Psoas muscle (tissue), 7 donors: ENCODE measurements at regions not wholly inside any gene's neighbourhood (a gene's known extent, or its start where the extent isn't known, plus 50 kb on each side); places are given as distances from the start of the nearest gene placed in this dataset.
"Not testable (repeated sequence)": the region's sequence is repeated elsewhere in the genome, so short reads cannot be mapped to it uniquely, and the experiment has no call there.

Source experiments
- ATAC-seq, 4 donors: fragments of 200-7000 bp; cut with Tn5 transposase; one replicate each; pipeline ENCODE4 v1.9.1; 2020; ENCODE audit warnings: moderate library complexity in 3 of 4, mild to moderate bottlenecking in 2 of 4
- DNase-seq, 2 donors: peaks; one replicate each; pipeline ENCODE4 v3.0.0-alpha.2; 2020
- H3K27ac ChIP-seq: fragments of 200-600 bp; one replicate; pipeline ENCODE4 v1.8.0; 2022
- H3K27me3 ChIP-seq, 3 donors: fragments of 200-600 bp in 1 of 3; one replicate each; pipeline versions ENCODE4 v1.6.1 to v1.8.0; 2013 to 2022; ENCODE audit warnings: low read length in 2 of 3, mild to moderate bottlenecking in 2 of 3, moderate library complexity in 1 of 3; ENCODE audit not compliant: insufficient read depth in 3 of 3
- H3K36me3 ChIP-seq, 2 donors: fragments of 200-600 bp in 1 of 2; one replicate each; pipeline versions ENCODE4 v1.6.1 to v1.8.0; 2013 to 2022; ENCODE audit warnings: low read depth in 1 of 2, mild to moderate bottlenecking in 1 of 2, moderate library complexity in 1 of 2; ENCODE audit not compliant: insufficient read depth in 1 of 2
- H3K4me1 ChIP-seq: fragments of 200-600 bp; one replicate; pipeline ENCODE4 v1.8.0; 2022
- H3K4me3 ChIP-seq: fragments of 200-600 bp; one replicate; pipeline ENCODE4 v1.8.0; 2022; ENCODE audit warnings: mild to moderate bottlenecking
- H3K9me3 ChIP-seq: fragments of 200-600 bp; one replicate; pipeline ENCODE4 v1.8.0; 2022
- CTCF ChIP-seq: fragments of 200-600 bp; IDR thresholded peaks from one replicate; pipeline ENCODE4 v1.8.0; 2022; ENCODE audit warnings: antibody characterized with exemption
- WGBS, 3 donors: extraction: QIAGEN DNeasy Blood & Tissue Kit; methylation state at CpG; one replicate each; pipeline versions ENCODE4 v1.1.6 to v1.1.7; 2013; 5-methylcytosine and 5-hydroxymethylcytosine counted together
- intact Hi-C, 2 donors: fragments of 100-400 bp; cut with DNase I; formaldehyde crosslinking; loops; one replicate each; pipeline versions ENCODE4 v1.11.0 to v1.14.2; 2022
- donor health status: healthy with polysubstance abuse.
- donor health status: DM: no; HTN: no; CAD: no; lungs with moderate emphysema.
- donor health status: Bipolar disorder and iron deficiency.
- donor health status: healthy.
- donor health status: DM: yes; HTN: yes; CAD: no.
- donor health status: DM: no; HTN: no; CAD: no.
- donor health status: DM: yes; HTN: yes; CAD: no.

DNA sequence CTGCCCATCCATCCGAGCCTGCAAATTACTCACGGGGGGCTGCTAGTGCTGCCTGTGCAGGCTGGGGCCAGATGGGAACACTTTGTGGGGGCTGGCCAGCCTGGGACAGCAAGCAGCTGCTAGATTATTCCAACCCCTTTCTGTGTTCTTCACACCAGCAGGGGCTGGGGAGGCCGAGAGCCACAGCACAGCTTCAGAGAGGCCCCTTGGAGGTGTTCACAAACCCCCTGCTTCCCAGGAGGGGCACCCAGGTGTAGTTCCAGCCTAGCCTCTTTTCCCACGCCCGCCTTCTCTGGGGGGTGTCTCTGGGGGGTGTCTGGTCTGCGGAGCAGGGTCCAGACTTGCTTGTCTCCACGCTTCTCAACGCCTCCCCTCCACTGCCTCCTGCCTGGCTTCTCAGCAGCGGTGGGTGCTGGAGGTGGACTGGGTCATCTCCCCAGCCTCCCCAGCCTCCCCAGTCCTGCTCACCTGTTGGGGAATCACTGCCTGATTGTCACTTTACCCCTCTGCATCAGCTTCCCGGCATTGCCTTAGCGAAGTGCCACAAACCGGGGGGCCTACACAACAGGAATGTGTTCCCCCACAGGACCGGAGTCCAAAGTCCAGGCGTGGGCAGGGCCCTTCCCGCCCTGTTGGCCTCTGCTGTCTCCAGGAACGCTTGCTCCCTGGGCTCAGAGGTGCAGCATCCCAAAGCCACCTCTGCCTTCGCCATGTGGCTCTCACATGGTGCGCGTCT, 74.0 kb upstream of the EN2 start:
- DNase-seq (peak in 1 of 2 donors; percentile 23), ATAC-seq (no peak)
- peaks cover 7% of the 10 kb centered on the region for H3K4me1 ChIP-seq
- intact Hi-C loops, result no loop called here
- H3K9me3 ChIP-seq, result no peaks in the 10 kb centered on the region
- no peak overlapping the region for H3K27ac ChIP-seq
- WGBS, 3 donors, result 76 to 85% (median 79%) methylated on average over 18 to 19 of the region's 19 CpGs
- H3K27me3 ChIP-seq, result peaks cover 0 to 100% (median 45%) of the 10 kb centered on the region in 3 donors
- TF ChIP-seq CTCF, result no peak
- H3K36me3 ChIP-seq, result no peaks in the 10 kb centered on the region
- H3K4me3 ChIP-seq, result no peak overlapping the region

GRCh38 chr7:155384751-155385150, 73.2 kb upstream of the EN2 start:
- H3K36me3 ChIP-seq, result no peaks in the 10 kb centered on the region
- WGBS, 3 donors, result 71 to 93% (median 80%) methylated on average over 8 of the region's 8 CpGs
- TF ChIP-seq CTCF, result no peak
- H3K4me3 ChIP-seq, result no peak overlapping the region
- intact Hi-C loops, result no loop called here
- no peak for ATAC-seq
- H3K9me3 ChIP-seq, result no peaks in the 10 kb centered on the region
- no peak overlapping the region for H3K27ac ChIP-seq
- H3K4me1 ChIP-seq, result peaks cover 7% of the 10 kb centered on the region
- DNase-seq, result peak in 1 of 2 donors; percentile 8
- peaks cover 0 to 99% (median 42%) of the 10 kb centered on the region in 3 donors for H3K27me3 ChIP-seq

- peak in 1 of 2 donors; percentile 38 for DNase-seq
- intact Hi-C loops, H3K27ac ChIP-seq, H3K36me3 ChIP-seq, H3K4me1 ChIP-seq, H3K4me3 ChIP-seq, ATAC-seq, H3K9me3 ChIP-seq: not testable (repeated sequence)
- H3K27me3 ChIP-seq, result peaks cover 0 to 97% (median 44%) of the 10 kb centered on the region in 3 donors
- WGBS, 3 donors, result 83 to 85% (median 85%) methylated on average over 26 of the region's 26 CpGs
Measured at GRCh38 chr7:155385182-155385581, 72.7 kb upstream of the EN2 start.

DNA sequence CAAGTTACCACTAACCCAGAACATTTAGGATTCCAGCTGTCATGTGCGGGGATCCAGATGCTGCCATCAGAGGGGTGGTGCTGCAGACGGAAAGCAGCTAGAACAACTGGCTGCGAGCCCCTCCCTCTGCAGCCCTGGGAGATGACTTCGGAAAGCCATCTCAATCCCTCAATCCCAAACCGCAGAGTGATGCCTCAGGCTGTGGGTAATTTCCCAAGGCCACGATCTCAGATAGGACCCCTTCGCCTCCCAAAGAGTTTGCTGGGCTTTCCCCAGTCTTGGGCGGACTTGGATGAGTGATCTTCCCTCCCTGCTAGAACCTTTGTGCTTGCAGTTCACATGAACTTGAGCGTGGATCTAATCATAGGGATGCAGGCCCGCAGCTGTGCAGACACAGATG, 71.3 kb upstream of the EN2 start:
- no peak for ATAC-seq
- no peak for DNase-seq
- Histone ChIP-seq H3K4me3 (no peak overlapping the region), H3K36me3 (no peaks in the 10 kb centered on the region), H3K9me3 (no peaks in the 10 kb centered on the region), H3K27ac (no peak overlapping the region), H3K4me1 (peaks cover 2% of the 10 kb centered on the region), H3K27me3 (peaks cover 0 to 95% (median 35%) of the 10 kb centered on the region in 3 donors)
- intact Hi-C loops, result no loop called here
- TF ChIP-seq CTCF, result no peak
- WGBS, 3 donors, result 51 to 60% (median 53%) methylated on average over 10 of the region's 10 CpGs

- intact Hi-C loops, result no loop called here
- WGBS, 3 donors, result 46 to 57% (median 50%) methylated on average over 16 of the region's 16 CpGs
- no peak for ATAC-seq
- peaks cover 0 to 93% (median 30%) of the 10 kb centered on the region in 3 donors for H3K27me3 ChIP-seq
- H3K36me3 ChIP-seq, result no peaks in the 10 kb centered on the region
- TF ChIP-seq CTCF, result no peak
- no peak overlapping the region for H3K27ac ChIP-seq
- H3K9me3 ChIP-seq, result no peaks in the 10 kb centered on the region
- no peaks in the 10 kb centered on the region for H3K4me1 ChIP-seq
- no peak overlapping the region for H3K4me3 ChIP-seq
- DNase-seq, result no peak
Measured at GRCh38 chr7:155387066-155387620, 70.8 kb upstream of the EN2 start.
